Keratinocyte (primary cell): ENCODE measurements at regions not wholly inside any gene's neighbourhood (a gene's known extent, or its start where the extent isn't known, plus 50 kb on each side); places are given as distances from the start of the nearest gene placed in this dataset.

Experiments
- DNase-seq: peaks from one replicate; pipeline ENCODE4 v3.0.0-alpha.2; 2011; ENCODE audit warnings: low read depth, missing footprints, low spot score
- FAIRE-seq: peaks from 2 replicates; lab custom pipeline; 2011; peaks lifted over from hg19 to GRCh38; lab: Jason Lieb, UNC
- H2AFZ ChIP-seq: 2 replicates; pipeline ENCODE4 v1.6.0; 2012; ENCODE audit warnings: low read length, control low read depth, inconsistent platforms; ENCODE audit not compliant: control insufficient read depth
- H3K27ac ChIP-seq: 2 replicates; pipeline ENCODE4 v1.5.1; 2011; ENCODE audit warnings: low read length; ENCODE audit not compliant: control insufficient read depth, insufficient read depth
- H3K27me3 ChIP-seq: 3 replicates; pipeline ENCODE4 v1.6.0; 2011; ENCODE audit warnings: low read length; ENCODE audit not compliant: control insufficient read depth, insufficient read depth; ENCODE audit errors: extremely low read depth
- H3K36me3 ChIP-seq, 2 experiments: 2 replicates in 1 of 2; 3 replicates in 1 of 2; pipeline ENCODE4 v1.5.1; 2011; ENCODE audit warnings: low read length in 2 of 2, mild to moderate bottlenecking in 1 of 2; ENCODE audit not compliant: control insufficient read depth in 2 of 2, insufficient read depth in 2 of 2; ENCODE audit errors: extremely low read depth in 1 of 2
- H3K4me1 ChIP-seq: 3 replicates; pipeline ENCODE4 v1.5.1; 2011; ENCODE audit warnings: low read length; ENCODE audit not compliant: control insufficient read depth, insufficient read depth; ENCODE audit errors: extremely low read depth
- H3K4me2 ChIP-seq: 3 replicates; pipeline ENCODE4 v1.6.0; 2011; ENCODE audit warnings: low read depth, low read length; ENCODE audit not compliant: control insufficient read depth, insufficient read depth; ENCODE audit errors: extremely low read depth
- H3K4me3 ChIP-seq, 3 experiments: fragments of 200-600 bp in 1 of 3; sonication (generic) in 1 of 3; 2 replicates in 2 of 3; 3 replicates in 1 of 3; pipeline ENCODE4 v1.5.1; 2011 to 2016; ENCODE audit warnings: low read length in 3 of 3, mild to moderate bottlenecking in 3 of 3, control low read depth in 2 of 3, inconsistent platforms in 1 of 3, low read depth in 1 of 3, mixed read lengths in 1 of 3, mixed run types in 1 of 3, moderate library complexity in 1 of 3; ENCODE audit not compliant: control insufficient read depth in 2 of 3, insufficient read depth in 2 of 3; ENCODE audit errors: extremely low read depth in 1 of 3
- H3K79me2 ChIP-seq: 2 replicates; pipeline ENCODE4 v1.6.0; 2012; ENCODE audit warnings: low read length; ENCODE audit not compliant: control insufficient read depth, insufficient read depth
- H3K9ac ChIP-seq: 3 replicates; pipeline ENCODE4 v1.6.0; 2011; ENCODE audit warnings: low read length; ENCODE audit not compliant: control insufficient read depth, insufficient read depth; ENCODE audit errors: extremely low read depth
- H3K9me1 ChIP-seq: 3 replicates; pipeline ENCODE4 v1.6.0; 2011; ENCODE audit warnings: low read length; ENCODE audit not compliant: control insufficient read depth, insufficient read depth; ENCODE audit errors: extremely low read depth
- H3K9me3 ChIP-seq: 2 replicates; pipeline ENCODE4 v1.5.1; 2012; ENCODE audit warnings: low read depth, low read length; ENCODE audit not compliant: control insufficient read depth
- H4K20me1 ChIP-seq: 3 replicates; pipeline ENCODE4 v1.6.0; 2011; ENCODE audit warnings: low read length; ENCODE audit not compliant: control insufficient read depth, insufficient read depth; ENCODE audit errors: extremely low read depth
- EZH2 ChIP-seq: IDR thresholded peaks from one replicate; pipeline ENCODE4 v1.6.1; 2012; ENCODE audit warnings: inconsistent platforms, mild to moderate bottlenecking, low read length, moderate library complexity
- dilution Hi-C: fragments of 300-500 bp; cut with MboI; formaldehyde crosslinking; loops from one replicate; pipeline ENCODE4 v1.7.0; 2020; ENCODE audit warnings: low sequenced_read_pairs; ENCODE audit not compliant: extremely low pct_ligation_motif_present
- TF ChIP-seq, protein P1 (sequence below), 3 experiments: IDR thresholded peaks in 1 of 3; conservative IDR thresholded peaks in 1 of 3; optimal IDR thresholded peaks in 1 of 3; 2 replicates in 2 of 3; 3 replicates in 1 of 3; pipeline versions ENCODE3 to v1.5.1; 2011; ENCODE audit warnings: low read length in 3 of 3, mild to moderate bottlenecking in 3 of 3, moderate library complexity in 2 of 3, control low read depth in 1 of 3, inconsistent platforms in 1 of 3; ENCODE audit not compliant: insufficient read depth in 2 of 3; ENCODE audit errors: extremely low read depth in 1 of 3

DNA sequence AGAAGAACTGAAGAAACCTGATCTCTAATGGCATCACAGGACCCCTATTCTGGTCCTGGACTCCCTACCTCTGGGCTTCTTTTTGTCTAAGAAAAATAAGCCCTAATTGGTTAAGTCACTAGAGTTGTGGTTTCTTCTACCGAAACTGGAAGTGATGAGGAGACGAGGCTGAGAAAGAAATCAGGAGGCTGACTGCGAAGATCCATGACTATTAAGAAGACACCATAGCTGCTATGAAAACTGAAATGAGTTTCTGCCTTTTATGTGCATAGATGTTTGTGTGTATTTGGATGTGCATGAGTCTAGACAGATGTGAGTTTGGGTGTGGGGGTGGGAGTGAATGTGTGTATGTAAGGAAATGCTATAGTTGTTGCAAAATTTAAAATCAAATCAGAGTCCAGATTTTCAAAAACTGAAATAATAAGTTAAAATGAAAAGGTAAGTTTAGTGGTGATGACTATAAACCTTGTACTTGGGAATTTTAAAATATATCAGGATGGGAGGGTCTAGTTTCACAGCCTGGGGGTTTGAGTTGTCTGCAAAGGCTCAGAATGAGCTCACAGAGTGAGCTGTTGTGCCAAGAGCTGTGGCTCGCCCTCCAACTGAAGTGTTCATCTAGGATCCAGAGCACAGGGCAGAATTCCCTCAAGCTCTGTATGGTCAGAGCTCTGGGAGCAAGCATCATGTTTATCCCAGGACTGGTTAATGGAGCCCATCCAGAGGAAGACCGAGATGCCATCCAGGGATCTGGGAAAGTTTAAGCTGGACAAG is 94.9 kb downstream of the VCPKMT start:
- Histone ChIP-seq H3K4me3 (no peak overlapping the region), H3K4me2 (no peak overlapping the region), H3K9ac (no peak overlapping the region), H3K9me1 (no peaks in the 10 kb centered on the region), H3K27me3 (no peaks in the 10 kb centered on the region), H4K20me1 (no peaks in the 10 kb centered on the region), H3K9me3 (peaks cover 13% of the 10 kb centered on the region), H3K4me1 (peaks cover 21% of the 10 kb centered on the region), H3K79me2 (no peaks in the 10 kb centered on the region), H2AFZ (no peak overlapping the region), H3K36me3 (no peaks in the 10 kb centered on the region), H3K27ac (no peak overlapping the region)
- no peak for TF ChIP-seq EZH2
- TF ChIP-seq, protein P1, sequence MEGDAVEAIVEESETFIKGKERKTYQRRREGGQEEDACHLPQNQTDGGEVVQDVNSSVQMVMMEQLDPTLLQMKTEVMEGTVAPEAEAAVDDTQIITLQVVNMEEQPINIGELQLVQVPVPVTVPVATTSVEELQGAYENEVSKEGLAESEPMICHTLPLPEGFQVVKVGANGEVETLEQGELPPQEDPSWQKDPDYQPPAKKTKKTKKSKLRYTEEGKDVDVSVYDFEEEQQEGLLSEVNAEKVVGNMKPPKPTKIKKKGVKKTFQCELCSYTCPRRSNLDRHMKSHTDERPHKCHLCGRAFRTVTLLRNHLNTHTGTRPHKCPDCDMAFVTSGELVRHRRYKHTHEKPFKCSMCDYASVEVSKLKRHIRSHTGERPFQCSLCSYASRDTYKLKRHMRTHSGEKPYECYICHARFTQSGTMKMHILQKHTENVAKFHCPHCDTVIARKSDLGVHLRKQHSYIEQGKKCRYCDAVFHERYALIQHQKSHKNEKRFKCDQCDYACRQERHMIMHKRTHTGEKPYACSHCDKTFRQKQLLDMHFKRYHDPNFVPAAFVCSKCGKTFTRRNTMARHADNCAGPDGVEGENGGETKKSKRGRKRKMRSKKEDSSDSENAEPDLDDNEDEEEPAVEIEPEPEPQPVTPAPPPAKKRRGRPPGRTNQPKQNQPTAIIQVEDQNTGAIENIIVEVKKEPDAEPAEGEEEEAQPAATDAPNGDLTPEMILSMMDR (optimal IDR thresholded peaks at IDR 0.05 in 1 of 3, IDR thresholded peaks at IDR 0.05 in 1 of 3, conservative IDR thresholded peaks at IDR 0.05 in 1 of 3; ENCODE audit: extremely low read depth in 1 of 3, insufficient read depth in 2 of 3, low read length in 3 of 3) = no peak
- dilution Hi-C loops = no loop called here
- DNase-seq (no peak), FAIRE-seq (peak; percentile 32)

- Histone ChIP-seq H2AFZ (no peak overlapping the region), H3K9me3 (peaks cover 13% of the 10 kb centered on the region), H3K79me2 (no peaks in the 10 kb centered on the region), H3K4me2 (no peak overlapping the region), H3K27ac (no peak overlapping the region), H4K20me1 (no peaks in the 10 kb centered on the region), H3K27me3 (no peaks in the 10 kb centered on the region), H3K4me3 (no peak overlapping the region), H3K9ac (no peak overlapping the region), H3K36me3 (no peaks in the 10 kb centered on the region), H3K9me1 (no peaks in the 10 kb centered on the region), H3K4me1 (peaks cover 21% of the 10 kb centered on the region)
- peak; percentile 36 for FAIRE-seq
- dilution Hi-C loops = no loop called here
- TF ChIP-seq EZH2 = no peak
- TF ChIP-seq, protein P1 (optimal IDR thresholded peaks at IDR 0.05 in 1 of 3, IDR thresholded peaks at IDR 0.05 in 1 of 3, conservative IDR thresholded peaks at IDR 0.05 in 1 of 3; ENCODE audit: extremely low read depth in 1 of 3, insufficient read depth in 2 of 3, low read length in 3 of 3) = no peak
- DNase-seq = no peak
Measured at GRCh38 chr14:50022661-50023060, 93.7 kb downstream of the VCPKMT start.
